ENCODE measurements at regions not wholly inside any gene's neighbourhood (a gene's known extent, or its start where the extent isn't known, plus 50 kb on each side); places are given as distances from the start of the nearest gene placed in this dataset.

- peaks cover 13% of the 10 kb centered on the region for H3K4me1 Mint-ChIP-seq
- peak; percentile 18 for DNase-seq
- H3K27me3 Mint-ChIP-seq (ENCODE audit: low read depth, poor library complexity), result peaks cover 8% of the 10 kb centered on the region
- H3K9me3 Mint-ChIP-seq, result peaks cover 14% of the 10 kb centered on the region
- no peak overlapping the region for H3K4me3 Mint-ChIP-seq
- no peaks in the 10 kb centered on the region for H3K36me3 Mint-ChIP-seq (ENCODE audit: low read depth)
- TF ChIP-seq CTCF (IDR thresholded peaks at IDR 0.05), result no peak
- H3K27ac Mint-ChIP-seq, result no peak overlapping the region
These were observed 451.8 kb upstream of the TBX3 start for GRCh38 chr12:115135800-115136211.

- H3K36me3 Mint-ChIP-seq (ENCODE audit: low read depth), result no peaks in the 10 kb centered on the region
- H3K9me3 Mint-ChIP-seq, result peaks cover 18% of the 10 kb centered on the region
- no peak for DNase-seq
- no peak overlapping the region for H3K27ac Mint-ChIP-seq
- peaks cover 16% of the 10 kb centered on the region for H3K4me1 Mint-ChIP-seq
- no peak for TF ChIP-seq CTCF (IDR thresholded peaks at IDR 0.05)
- peaks cover 6% of the 10 kb centered on the region for H3K27me3 Mint-ChIP-seq (ENCODE audit: low read depth, poor library complexity)
- no peak overlapping the region for H3K4me3 Mint-ChIP-seq
These were observed 450.3 kb upstream of the TBX3 start for GRCh38 chr12:115134298-115134697.

GRCh38 chr12:115132905-115133304, 448.9 kb upstream of the TBX3 start:
- no peak for TF ChIP-seq CTCF (IDR thresholded peaks at IDR 0.05)
- no peak overlapping the region for H3K4me3 Mint-ChIP-seq
- peaks cover 6% of the 10 kb centered on the region for H3K27me3 Mint-ChIP-seq (ENCODE audit: low read depth, poor library complexity)
- DNase-seq, result no peak
- H3K36me3 Mint-ChIP-seq (ENCODE audit: low read depth), result no peaks in the 10 kb centered on the region
- H3K9me3 Mint-ChIP-seq, result peaks cover 15% of the 10 kb centered on the region
- peaks cover 16% of the 10 kb centered on the region for H3K4me1 Mint-ChIP-seq
- H3K27ac Mint-ChIP-seq, result no peak overlapping the region

- no peaks in the 10 kb centered on the region for H3K36me3 Mint-ChIP-seq (ENCODE audit: low read depth)
- H3K4me3 Mint-ChIP-seq, result no peak overlapping the region
- H3K27me3 Mint-ChIP-seq (ENCODE audit: low read depth, poor library complexity), result peaks cover 6% of the 10 kb centered on the region
- TF ChIP-seq CTCF (IDR thresholded peaks at IDR 0.05), result no peak
- H3K27ac Mint-ChIP-seq, result no peak overlapping the region
- H3K9me3 Mint-ChIP-seq, result peaks cover 13% of the 10 kb centered on the region
- DNase-seq, result no peak
- H3K4me1 Mint-ChIP-seq, result peaks cover 16% of the 10 kb centered on the region
These were observed 448.2 kb upstream of the TBX3 start for GRCh38 chr12:115132145-115132544.

- Mint-ChIP-seq H3K4me1 (peaks cover 7% of the 10 kb centered on the region), H3K27me3 (ENCODE audit: low read depth, poor library complexity) (peaks cover 6% of the 10 kb centered on the region), H3K27ac (no peak overlapping the region), H3K9me3 (peaks cover 13% of the 10 kb centered on the region), H3K36me3 (ENCODE audit: low read depth) (no peaks in the 10 kb centered on the region), H3K4me3 (no peak overlapping the region)
- no peak for TF ChIP-seq CTCF (IDR thresholded peaks at IDR 0.05)
- no peak for DNase-seq
These were observed 445.8 kb upstream of the TBX3 start for GRCh38 chr12:115129727-115130126.

- H3K4me1 Mint-ChIP-seq, result peaks cover 8% of the 10 kb centered on the region
- peaks cover 7% of the 10 kb centered on the region for H3K27me3 Mint-ChIP-seq (ENCODE audit: low read depth, poor library complexity)
- H3K27ac Mint-ChIP-seq, result no peak overlapping the region
- H3K36me3 Mint-ChIP-seq (ENCODE audit: low read depth), result no peaks in the 10 kb centered on the region
- H3K9me3 Mint-ChIP-seq, result peaks cover 6% of the 10 kb centered on the region
- TF ChIP-seq CTCF (IDR thresholded peaks at IDR 0.05), result no peak
- no peak for DNase-seq
- H3K4me3 Mint-ChIP-seq, result no peak overlapping the region
These were observed 437.1 kb upstream of the TBX3 start for GRCh38 chr12:115121053-115121452.

All from nephron progenitor cell (in vitro differentiated cells).